Muscle layer of colon (tissue), 2 donors: ENCODE measurements at regions not wholly inside any gene's neighbourhood (a gene's known extent, or its start where the extent isn't known, plus 50 kb on each side); places are given as distances from the start of the nearest gene placed in this dataset.
"Not testable (repeated sequence)": the region's sequence is repeated elsewhere in the genome, so short reads cannot be mapped to it uniquely, and the experiment has no call there.

ENCODE experiments used
- H3K27ac ChIP-seq: one replicate; pipeline ENCODE4 v1.7.0; 2013; ENCODE audit warnings: low read depth, mild to moderate bottlenecking, low read length, moderate library complexity
- H3K27me3 ChIP-seq, 2 donors: one replicate each; pipeline ENCODE4 v1.7.0; 2013; ENCODE audit warnings: low read length in 2 of 2, mild to moderate bottlenecking in 2 of 2; ENCODE audit not compliant: insufficient read depth in 2 of 2, control insufficient read depth in 1 of 2
- H3K36me3 ChIP-seq: one replicate; pipeline ENCODE4 v1.7.0; 2013; ENCODE audit warnings: mild to moderate bottlenecking, low read length; ENCODE audit not compliant: insufficient read depth
- H3K4me1 ChIP-seq: one replicate; pipeline ENCODE4 v1.7.0; 2013; ENCODE audit warnings: mild to moderate bottlenecking, low read length; ENCODE audit not compliant: insufficient read depth
- H3K4me3 ChIP-seq, 2 donors: one replicate each; pipeline ENCODE4 v1.7.0; 2013; ENCODE audit warnings: low read length in 2 of 2, low read depth in 1 of 2, mild to moderate bottlenecking in 1 of 2, moderate library complexity in 1 of 2
- H3K9ac ChIP-seq: one replicate; pipeline ENCODE4 v1.7.0; 2013; ENCODE audit warnings: low read length
- H3K9me3 ChIP-seq: one replicate; pipeline ENCODE4 v1.7.0; 2013; ENCODE audit warnings: mild to moderate bottlenecking, low read length
- donor health status: abdominal sarcoma.
- donor health status: Adenocarcinoma of cecum.

GRCh38 chr1:172778456-172779455, 119.9 kb downstream of the FASLG start:
- Histone ChIP-seq H3K9me3 (no peaks in the 10 kb centered on the region), H3K27me3 (no peaks in the 10 kb centered on the region), H3K4me3 (no peak overlapping the region), H3K4me1 (no peaks in the 10 kb centered on the region), H3K36me3 (no peaks in the 10 kb centered on the region), H3K27ac (no peak overlapping the region), H3K9ac (no peak overlapping the region)

DNA sequence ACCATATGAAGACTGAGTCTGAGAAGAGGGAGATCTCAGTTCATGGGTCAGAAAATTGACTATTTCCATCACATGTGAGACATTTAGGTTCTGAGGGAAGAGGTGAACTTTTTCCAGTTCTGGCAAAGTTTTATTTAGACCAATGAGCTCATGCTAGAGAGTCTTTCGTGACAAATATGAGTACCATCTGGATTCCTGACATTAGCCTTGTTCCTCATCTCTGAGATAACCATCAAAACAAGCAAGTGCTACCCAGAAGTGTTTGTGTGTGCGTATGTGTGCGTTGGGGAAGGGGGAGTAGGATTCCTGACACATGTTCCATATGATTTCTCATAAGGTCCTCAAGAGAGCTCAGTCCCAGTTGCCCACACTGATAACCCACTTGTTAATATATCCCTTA, 120.6 kb downstream of the FASLG start:
- no peaks in the 10 kb centered on the region for H3K27me3 ChIP-seq
- no peaks in the 10 kb centered on the region for H3K9me3 ChIP-seq
- no peaks in the 10 kb centered on the region for H3K4me1 ChIP-seq
- H3K4me3 ChIP-seq: no peak overlapping the region
- H3K9ac ChIP-seq: no peak overlapping the region
- no peaks in the 10 kb centered on the region for H3K36me3 ChIP-seq
- H3K27ac ChIP-seq: no peak overlapping the region

- Histone ChIP-seq H3K27me3 (no peaks in the 10 kb centered on the region), H3K36me3 (no peaks in the 10 kb centered on the region), H3K4me3 (no peak overlapping the region), H3K4me1 (no peaks in the 10 kb centered on the region), H3K9me3 (no peaks in the 10 kb centered on the region), H3K9ac (no peak overlapping the region), H3K27ac (no peak overlapping the region)
Observed at GRCh38 chr1:172781513-172782140, 122.7 kb downstream of the FASLG start.

GRCh38 chr1:172789840-172790239, 130.9 kb downstream of the FASLG start:
- no peaks in the 10 kb centered on the region for H3K27me3 ChIP-seq
- H3K36me3 ChIP-seq: no peaks in the 10 kb centered on the region
- H3K9ac ChIP-seq: no peak overlapping the region
- H3K4me3 ChIP-seq: no peak overlapping the region
- H3K27ac ChIP-seq: no peak overlapping the region
- H3K9me3 ChIP-seq: no peaks in the 10 kb centered on the region
- H3K4me1 ChIP-seq: no peaks in the 10 kb centered on the region

DNA sequence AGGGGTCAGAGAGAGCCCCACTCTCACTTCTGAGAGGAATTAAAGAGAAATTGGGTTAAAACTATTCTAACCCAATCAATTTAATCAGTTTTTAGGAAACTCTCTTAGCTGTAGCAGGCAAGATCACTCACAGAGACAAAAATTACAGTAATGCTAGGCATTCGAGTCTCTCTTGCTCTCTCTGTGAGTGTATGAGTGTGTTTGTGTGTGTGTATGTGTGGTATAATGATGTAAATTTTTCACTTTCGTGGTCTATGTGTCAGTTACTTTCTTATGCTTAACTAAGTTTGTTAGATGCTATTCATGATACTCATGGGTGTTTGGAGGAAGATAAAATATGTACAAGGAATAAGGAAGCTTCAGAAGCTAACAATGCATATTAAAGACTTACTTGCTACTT, 131.3 kb downstream of the FASLG start:
- Histone ChIP-seq H3K27me3 (no peaks in the 10 kb centered on the region), H3K27ac (no peak overlapping the region), H3K4me3 (no peak overlapping the region), H3K4me1 (no peaks in the 10 kb centered on the region), H3K9ac (no peak overlapping the region), H3K36me3 (no peaks in the 10 kb centered on the region), H3K9me3 (no peaks in the 10 kb centered on the region)

DNA sequence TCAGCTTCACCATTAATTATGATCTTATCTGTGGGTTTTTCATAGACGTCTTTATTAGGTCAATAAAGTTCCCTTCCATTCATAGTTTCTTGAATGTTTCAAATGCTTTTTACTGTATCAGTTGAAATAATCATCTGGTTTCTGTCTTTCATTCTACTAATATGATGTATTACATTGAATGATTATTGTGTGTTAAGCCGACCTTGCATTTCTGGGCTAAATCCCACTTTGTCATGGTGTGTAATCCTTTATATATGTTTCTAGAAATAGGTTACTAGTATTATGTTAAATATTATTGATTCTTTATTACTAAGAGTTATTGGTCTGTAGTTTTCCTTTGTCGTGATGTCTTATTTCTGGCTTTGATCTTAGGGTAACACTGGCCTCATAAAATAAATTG, 134.9 kb downstream of the FASLG start:
- Histone ChIP-seq H3K9ac (no peak overlapping the region), H3K27ac (no peak overlapping the region), H3K4me1 (no peaks in the 10 kb centered on the region), H3K9me3 (no peaks in the 10 kb centered on the region), H3K4me3 (no peak overlapping the region), H3K36me3 (no peaks in the 10 kb centered on the region), H3K27me3 (no peaks in the 10 kb centered on the region)

- no peaks in the 10 kb centered on the region for H3K27me3 ChIP-seq
- no peak overlapping the region for H3K4me3 ChIP-seq
Observed at GRCh38 chr1:172795741-172796140, 136.8 kb downstream of the FASLG start.

GRCh38 chr1:172799804-172800203, 140.9 kb downstream of the FASLG start:
- H3K4me3 ChIP-seq, H3K27me3 ChIP-seq, H3K27ac ChIP-seq, H3K4me1 ChIP-seq, H3K9ac ChIP-seq, H3K36me3 ChIP-seq, H3K9me3 ChIP-seq: not testable (repeated sequence)

More at GRCh38 chr1:172795741-172796140, 136.8 kb downstream of the FASLG start:
- no peak overlapping the region for H3K9ac ChIP-seq
- no peaks in the 10 kb centered on the region for H3K9me3 ChIP-seq
- H3K36me3 ChIP-seq: no peaks in the 10 kb centered on the region
- H3K4me1 ChIP-seq: no peaks in the 10 kb centered on the region
- no peak overlapping the region for H3K27ac ChIP-seq

- no peaks in the 10 kb centered on the region for H3K27me3 ChIP-seq
- no peaks in the 10 kb centered on the region for H3K36me3 ChIP-seq
- H3K27ac ChIP-seq: no peak overlapping the region
- H3K4me1 ChIP-seq: no peaks in the 10 kb centered on the region
- H3K4me3 ChIP-seq: no peak overlapping the region
- no peaks in the 10 kb centered on the region for H3K9me3 ChIP-seq
- no peak overlapping the region for H3K9ac ChIP-seq
Observed at GRCh38 chr1:172801771-172802322, 142.9 kb downstream of the FASLG start.

GRCh38 chr1:172809750-172810149, 150.8 kb downstream of the FASLG start:
- Histone ChIP-seq H3K36me3 (no peaks in the 10 kb centered on the region), H3K27me3 (no peaks in the 10 kb centered on the region), H3K4me3 (no peak overlapping the region), H3K4me1 (no peaks in the 10 kb centered on the region), H3K27ac (no peak overlapping the region), H3K9me3 (no peaks in the 10 kb centered on the region), H3K9ac (no peak overlapping the region)

GRCh38 chr1:172810480-172811175, 151.7 kb downstream of the FASLG start:
- no peak overlapping the region for H3K4me3 ChIP-seq
- H3K9me3 ChIP-seq: no peaks in the 10 kb centered on the region
- H3K9ac ChIP-seq: no peak overlapping the region
- no peaks in the 10 kb centered on the region for H3K27me3 ChIP-seq
- H3K27ac ChIP-seq: no peak overlapping the region
- H3K4me1 ChIP-seq: no peaks in the 10 kb centered on the region
- no peaks in the 10 kb centered on the region for H3K36me3 ChIP-seq
